ENCODE measurements at regions not wholly inside any gene's neighbourhood (a gene's known extent, or its start where the extent isn't known, plus 50 kb on each side); places are given as distances from the start of the nearest gene placed in this dataset.

GRCh38 chr14:98906123-98906995 lies 365.6 kb downstream of the BCL11B start:
- no peak overlapping the region for H3K27ac ChIP-seq
- TF ChIP-seq CTCF (conservative IDR thresholded peaks at IDR 0.05) = no peak
- no peak for TF ChIP-seq ZFX (IDR thresholded peaks at IDR 0.05)

GRCh38 chr14:98907271-98907670 lies 364.7 kb downstream of the BCL11B start:
- TF ChIP-seq CTCF (conservative IDR thresholded peaks at IDR 0.05) (no peak), ZFX (IDR thresholded peaks at IDR 0.05) (no peak)
- no peak overlapping the region for H3K27ac ChIP-seq

GRCh38 chr14:98908050-98908449 lies 363.9 kb downstream of the BCL11B start:
- no peak for TF ChIP-seq ZFX (IDR thresholded peaks at IDR 0.05)
- TF ChIP-seq CTCF (conservative IDR thresholded peaks at IDR 0.05) = no peak
- H3K27ac ChIP-seq = no peak overlapping the region

- H3K27ac ChIP-seq = peak overlapping the region; percentile 7; the same call in 1 of the 2 replicates
- TF ChIP-seq CTCF (conservative IDR thresholded peaks at IDR 0.05) (no peak), ZFX (IDR thresholded peaks at IDR 0.05) (no peak)
Observed at GRCh38 chr14:98909251-98909944, 362.6 kb downstream of the BCL11B start.

- H3K27ac ChIP-seq = no peak overlapping the region
Observed at GRCh38 chr14:98910061-98910460, 361.9 kb downstream of the BCL11B start.

GRCh38 chr14:98912655-98913054 lies 359.3 kb downstream of the BCL11B start:
- TF ChIP-seq CTCF (conservative IDR thresholded peaks at IDR 0.05) (no peak), ZFX (IDR thresholded peaks at IDR 0.05) (no peak)

More at GRCh38 chr14:98910061-98910460, 361.9 kb downstream of the BCL11B start:
- TF ChIP-seq ZFX (IDR thresholded peaks at IDR 0.05) (no peak), CTCF (conservative IDR thresholded peaks at IDR 0.05) (no peak)

More at GRCh38 chr14:98912655-98913054, 359.3 kb downstream of the BCL11B start:
- H3K27ac ChIP-seq = no peak overlapping the region
